ENCODE measurements at regions not wholly inside any gene's neighbourhood (a gene's known extent, or its start where the extent isn't known, plus 50 kb on each side); places are given as distances from the start of the nearest gene placed in this dataset.

GRCh38 chr22:23517804-23518375, 62.2 kb downstream of the IGLL1 start (continued):
- TF ChIP-seq BCL11A (IDR thresholded peaks at IDR 0.05; ENCODE audit: low read depth in 2 of 2, low read length in 2 of 2) (no peak), KDM4A (IDR thresholded peaks at IDR 0.05; ENCODE audit: low read depth, low read length, severe bottlenecking) (no peak), POU5F1 (IDR thresholded peaks at IDR 0.05; ENCODE audit: low read depth, low read length) (no peak), SP1 (IDR thresholded peaks at IDR 0.05; ENCODE audit: low read depth, low read length) (no peak), SP4 (IDR thresholded peaks at IDR 0.05; ENCODE audit: low read length) (no peak), FOSL1 (IDR thresholded peaks at IDR 0.05; ENCODE audit: insufficient read depth, low read depth, low read length) (no peak)

Data from H1 (cell line).